SK-N-SH (cell line): ENCODE measurements at regions not wholly inside any gene's neighbourhood (a gene's known extent, or its start where the extent isn't known, plus 50 kb on each side); places are given as distances from the start of the nearest gene placed in this dataset.

Experiments
- CTCF ChIA-PET: fragments of 300-600, 350-600 bp; formaldehyde crosslinking; extraction: SDS; loops from one replicate; lab custom pipeline; 2021; lab: Yijun Ruan, JAX
- POLR2A ChIA-PET: fragments of 350-600 bp; sonication (Branson Sonifier 250); formaldehyde crosslinking; extraction: SDS; loops from one replicate; lab custom pipeline; 2020; ENCODE audit warnings: antibody characterized with exemption, inconsistent platforms; lab: Yijun Ruan, JAX
- DNase-seq: peaks from one replicate; pipeline ENCODE4 v3.0.0; 2012
- H2AFZ ChIP-seq: fragments of 200-600 bp; sonication (generic); 2 replicates; pipeline ENCODE4 v1.8.1; 2016; ENCODE audit warnings: antibody characterized with exemption, mild to moderate bottlenecking, low read depth
- H3F3A ChIP-seq: fragments of 200-600 bp; sonication (generic); replicated peaks from 2 replicates; pipeline ENCODE3; 2016; ENCODE audit warnings: antibody characterized with exemption, mild to moderate bottlenecking; ENCODE audit not compliant: insufficient read depth
- H3K27ac ChIP-seq, 2 experiments: fragments of 200-500 bp in 1 of 2; fragments of 200-600 bp in 1 of 2; sonication (Bioruptor generic) in 1 of 2; sonication (generic), shearing (Covaris generic) in 1 of 2; 2 replicates each; pipeline versions ENCODE4 v1.5.1 to v1.6.1; 2014 to 2016; ENCODE audit warnings: low read depth in 2 of 2, inconsistent platforms in 1 of 2, low read length in 1 of 2, mild to moderate bottlenecking in 1 of 2, mixed read lengths in 1 of 2
- H3K27me3 ChIP-seq: fragments of 200-600 bp; sonication (generic), shearing (Covaris generic); 2 replicates; pipeline ENCODE4 v1.6.1; 2016; ENCODE audit warnings: mixed run types; ENCODE audit not compliant: insufficient read depth
- H3K36me3 ChIP-seq, 2 experiments: fragments of 200-500 bp in 1 of 2; fragments of 200-600 bp in 1 of 2; sonication (Bioruptor generic) in 1 of 2; sonication (generic) in 1 of 2; replicated peaks in 1 of 2; 2 replicates each; pipeline versions ENCODE3 to v1.5.1; 2014 to 2016; ENCODE audit warnings: low read length in 1 of 2, mild to moderate bottlenecking in 1 of 2; ENCODE audit not compliant: insufficient read depth in 2 of 2, control insufficient read depth in 1 of 2
- H3K4me1 ChIP-seq, 2 experiments: fragments of 200-500 bp in 1 of 2; fragments of 200-600 bp in 1 of 2; sonication (Bioruptor generic) in 1 of 2; sonication (generic), shearing (Covaris generic) in 1 of 2; 2 replicates each; pipeline versions ENCODE4 v1.5.1 to v1.6.1; 2014 to 2016; ENCODE audit warnings: low read depth in 1 of 2, low read length in 1 of 2, mixed run types in 1 of 2; ENCODE audit not compliant: insufficient read depth in 2 of 2, control insufficient read depth in 1 of 2
- H3K4me2 ChIP-seq: fragments of 200-600 bp; sonication (generic), shearing (Covaris generic); 2 replicates; pipeline ENCODE4 v1.6.1; 2017; ENCODE audit warnings: mixed run types
- H3K4me3 ChIP-seq, 2 experiments: fragments of 200-500 bp in 1 of 2; fragments of 200-600 bp in 1 of 2; sonication (Bioruptor generic) in 1 of 2; sonication (generic), shearing (Covaris generic) in 1 of 2; 2 replicates each; pipeline versions ENCODE4 v1.5.1 to v1.8.1; 2014 to 2016; ENCODE audit warnings: low read depth in 2 of 2, inconsistent platforms in 1 of 2, low read length in 1 of 2, mild to moderate bottlenecking in 1 of 2, mixed read lengths in 1 of 2, moderate library complexity in 1 of 2
- H3K79me2 ChIP-seq: fragments of 200-600 bp; sonication (generic); 2 replicates; pipeline ENCODE4 v1.8.1; 2017; ENCODE audit warnings: mild to moderate bottlenecking; ENCODE audit not compliant: insufficient read depth
- H3K9ac ChIP-seq: fragments of 200-600 bp; sonication (generic); 2 replicates; pipeline ENCODE4 v1.6.1; 2017; ENCODE audit warnings: mixed run types
- H3K9me2 ChIP-seq: fragments of 200-600 bp; sonication (generic); 2 replicates; pipeline ENCODE4 v1.6.1; 2017; ENCODE audit warnings: mixed run types
- H3K9me3 ChIP-seq: fragments of 200-600 bp; sonication (generic); 2 replicates; pipeline ENCODE4 v1.6.1; 2017; ENCODE audit warnings: mixed run types, mild to moderate bottlenecking, moderate library complexity
- H4K20me1 ChIP-seq: fragments of 200-600 bp; sonication (generic); 2 replicates; pipeline ENCODE4 v1.6.1; 2017; ENCODE audit warnings: mild to moderate bottlenecking, mixed run types; ENCODE audit not compliant: insufficient read depth
- CHD2 ChIP-seq: fragments of 150-350 bp; IDR thresholded peaks from 2 replicates; pipeline ENCODE4 v1.6.1; 2018; ENCODE audit warnings: low read length; ENCODE audit not compliant: partially characterized antibody
- EZH2phosphoT487 ChIP-seq: fragments of 200-600 bp; sonication (generic); IDR thresholded peaks from 2 replicates; pipeline ENCODE4 v1.6.1; 2017; ENCODE audit warnings: low read depth, mixed run types, mild to moderate bottlenecking, antibody characterized with exemption, moderate library complexity, borderline replicate concordance
- FOSL2 ChIP-seq: IDR thresholded peaks from 2 replicates; pipeline ENCODE4 v1.4.0; 2012; ENCODE audit warnings: low read depth, mild to moderate bottlenecking, moderate library complexity, borderline replicate concordance
- FOXM1 ChIP-seq: IDR thresholded peaks from 2 replicates; pipeline ENCODE4 v1.4.0; 2012; ENCODE audit warnings: low read depth, mild to moderate bottlenecking
- MEF2A ChIP-seq: IDR thresholded peaks from 2 replicates; pipeline ENCODE4 v1.4.0; 2012; ENCODE audit warnings: low read depth, borderline replicate concordance
- NFIC ChIP-seq: IDR thresholded peaks from 2 replicates; pipeline ENCODE4 v1.4.0; 2012; ENCODE audit warnings: borderline replicate concordance
- POLR2AphosphoS5 ChIP-seq: IDR thresholded peaks from 2 replicates; pipeline ENCODE4 v1.6.1; 2012; ENCODE audit warnings: low read depth, low read length
- RAD21 ChIP-seq: IDR thresholded peaks from 2 replicates; pipeline ENCODE4 v1.6.1; 2012; ENCODE audit warnings: mild to moderate bottlenecking, low read length
- TAF1 ChIP-seq: IDR thresholded peaks from 2 replicates; pipeline ENCODE4 v1.6.1; 2012; ENCODE audit warnings: low read depth, mild to moderate bottlenecking, low read length, moderate library complexity, borderline replicate concordance
- WGBS: methylation state at CpG from one replicate; pipeline ENCODE4 v1.1.6; 2017; ENCODE audit warnings: low lambda C conversion rate; 5-methylcytosine and 5-hydroxymethylcytosine counted together
- TF ChIP-seq, protein P1 (sequence below): fragments of 150-350 bp; IDR thresholded peaks from 2 replicates; pipeline ENCODE4 v1.6.1; 2016; ENCODE audit warnings: mild to moderate bottlenecking, low read depth, low read length
- TF ChIP-seq, protein P2 (sequence below): fragments of 150-350 bp; IDR thresholded peaks from 2 replicates; pipeline ENCODE4 v1.6.1; 2017; ENCODE audit warnings: antibody characterized with exemption, low read length, low read depth, borderline replicate concordance
- TF ChIP-seq, protein P3 (sequence below): IDR thresholded peaks from 2 replicates; pipeline ENCODE4 v1.4.0; 2012; ENCODE audit warnings: low read depth, borderline replicate concordance

DNA sequence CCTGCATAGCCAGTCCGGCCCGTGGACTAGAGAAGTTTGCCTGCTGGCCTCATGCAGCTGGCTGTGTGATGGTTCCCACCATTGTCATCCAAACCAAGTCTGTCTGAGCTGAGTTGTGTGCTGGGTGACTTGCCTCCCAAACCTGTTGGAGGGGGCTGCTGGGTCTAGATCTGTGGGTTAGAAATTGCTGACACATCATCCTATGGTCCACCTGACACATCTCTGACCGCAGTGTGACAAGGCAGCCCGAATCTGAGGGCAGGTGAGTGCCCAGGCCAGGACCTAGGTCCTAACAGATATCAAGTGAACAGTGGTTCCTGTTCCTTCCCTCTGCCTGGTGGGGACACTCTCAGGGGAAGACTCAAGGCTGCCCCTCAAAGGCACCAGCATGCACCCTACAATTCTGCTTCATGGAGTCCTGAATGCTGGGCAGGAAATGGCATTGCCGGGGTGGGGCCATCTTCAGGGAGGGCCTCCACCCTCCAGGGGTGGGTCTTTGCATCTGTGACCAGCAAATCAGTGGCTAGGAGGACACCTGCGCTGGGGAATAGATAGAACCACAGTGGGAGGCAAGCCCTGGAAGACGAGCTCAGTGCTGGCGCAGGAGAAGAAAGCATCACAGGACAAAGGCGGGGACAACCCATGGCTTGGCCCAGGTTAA is 117.9 kb upstream of the ID2 start:
- no peak for DNase-seq
- POLR2A ChIA-PET, result no interaction called here
- no peaks in the 10 kb centered on the region for H4K20me1 ChIP-seq
- no peak overlapping the region for H2AFZ ChIP-seq
- no peaks in the 10 kb centered on the region for H3K9me2 ChIP-seq
- no peaks in the 10 kb centered on the region for H3K9me3 ChIP-seq
- no peaks in the 10 kb centered on the region for H3K36me3 ChIP-seq
- H3K4me1 ChIP-seq, result no peaks in the 10 kb centered on the region
- 86% methylated on average over 9 of the region's 9 CpGs for WGBS
- H3K27ac ChIP-seq, result no peak overlapping the region
- no peaks in the 10 kb centered on the region for H3F3A ChIP-seq
- H3K27me3 ChIP-seq, result no peaks in the 10 kb centered on the region; the same call in 1 of the 2 replicates
- no peak overlapping the region for H3K4me3 ChIP-seq
- H3K79me2 ChIP-seq, result no peaks in the 10 kb centered on the region
- H3K4me2 ChIP-seq, result no peak overlapping the region
- TF ChIP-seq EZH2phosphoT487, result no peak
- TF ChIP-seq RAD21, result no peak
- TF ChIP-seq, protein P1, sequence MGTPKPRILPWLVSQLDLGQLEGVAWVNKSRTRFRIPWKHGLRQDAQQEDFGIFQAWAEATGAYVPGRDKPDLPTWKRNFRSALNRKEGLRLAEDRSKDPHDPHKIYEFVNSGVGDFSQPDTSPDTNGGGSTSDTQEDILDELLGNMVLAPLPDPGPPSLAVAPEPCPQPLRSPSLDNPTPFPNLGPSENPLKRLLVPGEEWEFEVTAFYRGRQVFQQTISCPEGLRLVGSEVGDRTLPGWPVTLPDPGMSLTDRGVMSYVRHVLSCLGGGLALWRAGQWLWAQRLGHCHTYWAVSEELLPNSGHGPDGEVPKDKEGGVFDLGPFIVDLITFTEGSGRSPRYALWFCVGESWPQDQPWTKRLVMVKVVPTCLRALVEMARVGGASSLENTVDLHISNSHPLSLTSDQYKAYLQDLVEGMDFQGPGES, result no peak
- TF ChIP-seq CHD2, result no peak
- no peak for TF ChIP-seq FOXM1
- no peak for TF ChIP-seq TAF1
- no peak for TF ChIP-seq MEF2A
- no peak for TF ChIP-seq POLR2AphosphoS5
- TF ChIP-seq FOSL2, result no peak
- no peak for TF ChIP-seq NFIC
- H3K9ac ChIP-seq, result no peak overlapping the region
- CTCF ChIA-PET, result no interaction called here

DNA sequence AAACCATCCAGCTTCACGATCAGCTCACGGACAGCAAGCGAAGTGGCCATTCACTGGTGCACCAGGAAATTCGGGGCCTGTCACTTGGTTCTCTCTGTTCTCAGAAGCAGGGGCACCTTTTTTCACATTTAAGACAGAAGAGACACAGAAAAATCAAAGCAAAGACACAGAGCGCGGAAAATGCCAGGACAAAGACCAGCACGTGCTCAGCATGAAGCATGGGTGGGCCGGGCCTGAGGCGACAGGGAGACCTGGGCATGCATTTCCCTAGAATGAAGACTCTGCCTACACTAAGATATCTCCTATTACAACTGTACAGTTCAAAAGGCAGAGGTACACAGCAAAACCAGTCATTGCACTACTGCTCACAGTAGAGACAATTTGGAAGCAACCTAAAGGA is 117.4 kb upstream of the ID2 start:
- H3K4me1 ChIP-seq, result no peaks in the 10 kb centered on the region; a peak in 1 of 4 replicates
- no peaks in the 10 kb centered on the region for H3K9me3 ChIP-seq
- no peak for TF ChIP-seq CHD2
- TF ChIP-seq, protein P2, sequence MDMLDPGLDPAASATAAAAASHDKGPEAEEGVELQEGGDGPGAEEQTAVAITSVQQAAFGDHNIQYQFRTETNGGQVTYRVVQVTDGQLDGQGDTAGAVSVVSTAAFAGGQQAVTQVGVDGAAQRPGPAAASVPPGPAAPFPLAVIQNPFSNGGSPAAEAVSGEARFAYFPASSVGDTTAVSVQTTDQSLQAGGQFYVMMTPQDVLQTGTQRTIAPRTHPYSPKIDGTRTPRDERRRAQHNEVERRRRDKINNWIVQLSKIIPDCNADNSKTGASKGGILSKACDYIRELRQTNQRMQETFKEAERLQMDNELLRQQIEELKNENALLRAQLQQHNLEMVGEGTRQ, result no peak
- TF ChIP-seq, protein P3, sequence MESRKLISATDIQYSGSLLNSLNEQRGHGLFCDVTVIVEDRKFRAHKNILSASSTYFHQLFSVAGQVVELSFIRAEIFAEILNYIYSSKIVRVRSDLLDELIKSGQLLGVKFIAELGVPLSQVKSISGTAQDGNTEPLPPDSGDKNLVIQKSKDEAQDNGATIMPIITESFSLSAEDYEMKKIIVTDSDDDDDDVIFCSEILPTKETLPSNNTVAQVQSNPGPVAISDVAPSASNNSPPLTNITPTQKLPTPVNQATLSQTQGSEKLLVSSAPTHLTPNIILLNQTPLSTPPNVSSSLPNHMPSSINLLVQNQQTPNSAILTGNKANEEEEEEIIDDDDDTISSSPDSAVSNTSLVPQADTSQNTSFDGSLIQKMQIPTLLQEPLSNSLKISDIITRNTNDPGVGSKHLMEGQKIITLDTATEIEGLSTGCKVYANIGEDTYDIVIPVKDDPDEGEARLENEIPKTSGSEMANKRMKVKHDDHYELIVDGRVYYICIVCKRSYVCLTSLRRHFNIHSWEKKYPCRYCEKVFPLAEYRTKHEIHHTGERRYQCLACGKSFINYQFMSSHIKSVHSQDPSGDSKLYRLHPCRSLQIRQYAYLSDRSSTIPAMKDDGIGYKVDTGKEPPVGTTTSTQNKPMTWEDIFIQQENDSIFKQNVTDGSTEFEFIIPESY, result no peak
- TF ChIP-seq, protein P1, result no peak
- TF ChIP-seq, all 33 proteins: peak for 0
- H3K4me2 ChIP-seq, result no peak overlapping the region
- no peaks in the 10 kb centered on the region for H3K79me2 ChIP-seq
- H3K9ac ChIP-seq, result no peak overlapping the region
- no peak overlapping the region for H2AFZ ChIP-seq
- H3K36me3 ChIP-seq, result no peaks in the 10 kb centered on the region
- no peak overlapping the region for H3K27ac ChIP-seq
- ChIA-PET POLR2A (no interaction called here), CTCF (no interaction called here)
- no peak for DNase-seq
- WGBS, result 83% methylated on average over 9 of the region's 9 CpGs
- no peaks in the 10 kb centered on the region for H4K20me1 ChIP-seq
- no peaks in the 10 kb centered on the region for H3K9me2 ChIP-seq
- no peaks in the 10 kb centered on the region for H3F3A ChIP-seq
- H3K4me3 ChIP-seq, result no peak overlapping the region
- H3K27me3 ChIP-seq, result no peaks in the 10 kb centered on the region; the same call in 1 of the 2 replicates
